GM23338 (cell line): ENCODE measurements at regions not wholly inside any gene's neighbourhood (a gene's known extent, or its start where the extent isn't known, plus 50 kb on each side); places are given as distances from the start of the nearest gene placed in this dataset.

Source experiments
- ATAC-seq: fragments of 200-7000 bp; cut with Tn5 transposase; 3 replicates; pipeline ENCODE4 v1.9.1; 2020
- DNase-seq: peaks from one replicate; pipeline ENCODE4 v3.0.0-alpha.2; 2015; ENCODE audit warnings: low spot score
- H2AFZ ChIP-seq: fragments of 200-600 bp; sonication (generic); 2 replicates; pipeline ENCODE4 v1.8.0; 2016; ENCODE audit warnings: antibody characterized with exemption, mild to moderate bottlenecking, moderate library complexity
- H3F3A ChIP-seq: fragments of 200-600 bp; sonication (generic); replicated peaks from 2 replicates; pipeline ENCODE4 v1.8.0; 2017; ENCODE audit warnings: antibody characterized with exemption, mixed run types, low read depth
- H3K27ac ChIP-seq: fragments of 200-600 bp; sonication (generic); 2 replicates; pipeline ENCODE4 v1.6.1; 2016; ENCODE audit warnings: low read depth
- H3K27me3 ChIP-seq: fragments of 200-600 bp; sonication (generic); 2 replicates; pipeline ENCODE4 v1.8.0; 2016; ENCODE audit warnings: mild to moderate bottlenecking, mixed run types, moderate library complexity; ENCODE audit not compliant: insufficient read depth
- H3K36me3 ChIP-seq: fragments of 200-600 bp; sonication (generic); 2 replicates; pipeline ENCODE4 v1.8.0; 2016; ENCODE audit warnings: mild to moderate bottlenecking; ENCODE audit not compliant: insufficient read depth
- H3K4me1 ChIP-seq: fragments of 200-600 bp; sonication (generic); 2 replicates; pipeline ENCODE4 v1.8.0; 2016; ENCODE audit warnings: mild to moderate bottlenecking, moderate library complexity; ENCODE audit not compliant: insufficient read depth
- H3K4me2 ChIP-seq: fragments of 200-600 bp; sonication (generic); 2 replicates; pipeline ENCODE4 v1.7.1; 2017; ENCODE audit warnings: mixed run types
- H3K4me3 ChIP-seq: fragments of 200-600 bp; sonication (generic); 2 replicates; pipeline ENCODE4 v1.6.1; 2016; ENCODE audit warnings: mixed run types
- H3K79me2 ChIP-seq: fragments of 200-600 bp; sonication (generic); replicated peaks from 2 replicates; pipeline ENCODE4 v1.8.0; 2017; ENCODE audit warnings: mild to moderate bottlenecking; ENCODE audit not compliant: insufficient read depth
- H3K9me2 ChIP-seq: fragments of 200-600 bp; sonication (generic); 2 replicates; pipeline ENCODE4 v1.8.0; 2017; ENCODE audit not compliant: insufficient read depth
- H4K20me1 ChIP-seq: fragments of 200-600 bp; sonication (generic); replicated peaks from 2 replicates; pipeline ENCODE4 v1.8.0; 2017; ENCODE audit warnings: mild to moderate bottlenecking; ENCODE audit not compliant: insufficient read depth
- H3K27ac Mint-ChIP-seq: 2 replicates; pipeline ENCODE4 v1.8.0; 2020; ENCODE audit warnings: inconsistent platforms, mild to moderate bottlenecking, moderate library complexity, mixed read lengths
- H3K27me3 Mint-ChIP-seq: 3 replicates; pipeline ENCODE4 v1.8.0; 2022; ENCODE audit warnings: low read depth, mild to moderate bottlenecking, moderate library complexity, mixed read lengths, inconsistent platforms; ENCODE audit not compliant: insufficient read depth, poor library complexity
- H3K36me3 Mint-ChIP-seq: 3 replicates; pipeline ENCODE4 v1.8.0; 2021; ENCODE audit warnings: low read depth, mild to moderate bottlenecking, inconsistent platforms, moderate library complexity, mixed read lengths
- H3K4me1 Mint-ChIP-seq: 3 replicates; pipeline ENCODE4 v1.8.0; 2020; ENCODE audit warnings: mild to moderate bottlenecking, inconsistent platforms, mixed read lengths
- H3K4me3 Mint-ChIP-seq: 3 replicates; pipeline ENCODE4 v1.8.0; 2021; ENCODE audit warnings: moderate library complexity, mild to moderate bottlenecking, inconsistent platforms, mixed read lengths
- H3K9me3 Mint-ChIP-seq: 3 replicates; pipeline ENCODE4 v1.8.0; 2020; ENCODE audit warnings: moderate library complexity, mild to moderate bottlenecking, inconsistent platforms, mixed read lengths
- EZH2 ChIP-seq: fragments of 200-600 bp; sonication (generic); IDR thresholded peaks from one replicate; pipeline ENCODE4 v1.8.0; 2017; ENCODE audit warnings: antibody characterized with exemption, mild to moderate bottlenecking, low read depth; ENCODE audit not compliant: unreplicated experiment
- EZH2phosphoT487 ChIP-seq: fragments of 200-600 bp; sonication (generic); IDR thresholded peaks from one replicate; pipeline ENCODE4 v1.8.1; 2018; ENCODE audit warnings: antibody characterized with exemption; ENCODE audit not compliant: unreplicated experiment
- JUNB ChIP-seq: IDR thresholded peaks from one replicate; pipeline ENCODE4 v1.6.1; 2016; ENCODE audit warnings: antibody characterized with exemption; ENCODE audit not compliant: unreplicated experiment
- REST ChIP-seq: IDR thresholded peaks from one replicate; pipeline ENCODE4 v1.6.1; 2018; ENCODE audit warnings: antibody characterized with exemption; ENCODE audit not compliant: unreplicated experiment
- STAT1 ChIP-seq: IDR thresholded peaks from one replicate; pipeline ENCODE4 v1.6.1; 2016; ENCODE audit warnings: antibody characterized with exemption; ENCODE audit not compliant: unreplicated experiment
- ZNF462 ChIP-seq: fragments of 250-450 bp; sonication (Bioruptor Pico); IDR thresholded peaks from 2 replicates; pipeline ENCODE4 v1.5.0; 2020; ENCODE audit warnings: mild to moderate bottlenecking, moderate library complexity

GRCh38 chr10:43982250-43982649, 333.6 kb upstream of the ZNF32 start (continued):
- TF ChIP-seq REST (no peak), EZH2 (no peak)

GRCh38 chr10:43981696-43982095, 333.0 kb upstream of the ZNF32 start:
- Histone ChIP-seq H3K4me1 (no peaks in the 10 kb centered on the region), H2AFZ (no peak overlapping the region), H3K36me3 (no peaks in the 10 kb centered on the region), H3K9me2 (peaks cover 8% of the 10 kb centered on the region), H3K27me3 (no peaks in the 10 kb centered on the region), H3F3A (no peaks in the 10 kb centered on the region), H3K27ac (no peak overlapping the region), H3K79me2 (no peaks in the 10 kb centered on the region), H4K20me1 (no peaks in the 10 kb centered on the region), H3K4me3 (no peak overlapping the region), H3K4me2 (no peak overlapping the region)
- H3K27ac Mint-ChIP-seq, result no peak overlapping the region
- DNase-seq (no peak), ATAC-seq (no peak)
- no peak for TF ChIP-seq JUNB
- TF ChIP-seq REST, result no peak
- TF ChIP-seq EZH2phosphoT487, result no peak
- TF ChIP-seq STAT1, result no peak
- TF ChIP-seq ZNF462 (CRISPR knock-in tag), result no peak
- no peak for TF ChIP-seq EZH2
- H3K4me3 Mint-ChIP-seq, result no peak overlapping the region
- H3K4me1 Mint-ChIP-seq, result no peaks in the 10 kb centered on the region
- H3K36me3 Mint-ChIP-seq, result no peaks in the 10 kb centered on the region
- H3K9me3 Mint-ChIP-seq, result no peaks in the 10 kb centered on the region
- H3K27me3 Mint-ChIP-seq, result no peaks in the 10 kb centered on the region
